K562 (cell line): ENCODE measurements at regions not wholly inside any gene's neighbourhood (a gene's known extent, or its start where the extent isn't known, plus 50 kb on each side); places are given as distances from the start of the nearest gene placed in this dataset.

Experiments
- ATAC-seq: fragments of 200-7000 bp; cut with Tn5 transposase; 3 replicates; pipeline ENCODE4 v1.9.1; 2020; ENCODE audit warnings: moderate library complexity
- BruUV-seq: library from RNA; stranded (reverse); fragments of 400-500 nt; replicated peaks from 2 replicates; lab custom pipeline; 2021; lab: Mats Ljungman, UMichigan
- CTCF ChIA-PET: fragments of 300-600 bp; formaldehyde crosslinking; extraction: SDS; loops from one replicate; lab custom pipeline; 2021; ENCODE audit warnings: low intra/inter-chr PET ratio; lab: Yijun Ruan, JAX
- POLR2A ChIA-PET: fragments of 300-600, 350-650 bp; sonication (Branson Sonifier 250); formaldehyde crosslinking; extraction: SDS; loops from one replicate; lab custom pipeline; 2021; ENCODE audit warnings: antibody characterized with exemption, inconsistent platforms; lab: Yijun Ruan, JAX
- DNase-seq, 4 experiments: peaks; one replicate each; pipeline versions ENCODE4 v3.0.0 to v3.0.0-alpha.2; 2011 to 2018; ENCODE audit warnings: low spot score in 3 of 4, mixed read lengths in 3 of 4; ENCODE audit errors: extremely low read depth in 1 of 4
- FAIRE-seq: peaks from 2 replicates; lab custom pipeline; 2011; peaks lifted over from hg19 to GRCh38; lab: Jason Lieb, UNC
- H2AFZ ChIP-seq: 2 replicates; pipeline ENCODE4 v1.6.0; 2011; ENCODE audit warnings: low read depth, low read length, control low read depth, inconsistent platforms
- H3K27ac ChIP-seq: fragments of 200-600 bp; 3 replicates; pipeline ENCODE4 v1.8.0; 2011; ENCODE audit warnings: low read depth, mild to moderate bottlenecking, control low read depth, inconsistent platforms, low read length, moderate library complexity, mixed read lengths; ENCODE audit errors: extremely low read depth
- H3K27me3 ChIP-seq, 2 experiments: fragments of 300-600 bp in 1 of 2; 2 replicates in 1 of 2; 3 replicates in 1 of 2; pipeline versions ENCODE4 v1.6.0 to v1.8.0; 2011; ENCODE audit warnings: inconsistent platforms in 2 of 2, low read length in 2 of 2, mild to moderate bottlenecking in 1 of 2, mixed read lengths in 1 of 2, moderate library complexity in 1 of 2; ENCODE audit not compliant: control insufficient read depth in 2 of 2, insufficient read depth in 2 of 2
- H3K36me3 ChIP-seq: fragments of 300-600 bp; 3 replicates; pipeline ENCODE4 v1.8.0; 2011; ENCODE audit warnings: mild to moderate bottlenecking, low read length, inconsistent platforms; ENCODE audit not compliant: control insufficient read depth, insufficient read depth
- H3K4me1 ChIP-seq, 2 experiments: fragments of 200-600 bp in 1 of 2; replicated peaks in 1 of 2; 2 replicates in 1 of 2; 3 replicates in 1 of 2; pipeline versions ENCODE4 v1.5.1 to v1.8.0; 2011; ENCODE audit warnings: inconsistent platforms in 2 of 2, low read length in 2 of 2, mild to moderate bottlenecking in 1 of 2, mixed read lengths in 1 of 2, moderate library complexity in 1 of 2; ENCODE audit not compliant: control insufficient read depth in 2 of 2, insufficient read depth in 2 of 2
- H3K4me2 ChIP-seq: 2 replicates; pipeline ENCODE4 v1.6.1; 2011; ENCODE audit warnings: low read length, control low read depth, inconsistent platforms, mixed read lengths; ENCODE audit not compliant: insufficient read depth
- H3K4me3 ChIP-seq: fragments of 200-600 bp; sonication (generic), shearing (Covaris generic); 2 replicates; pipeline ENCODE4 v1.5.1; 2016; ENCODE audit warnings: control low read depth, inconsistent platforms
- H3K79me2 ChIP-seq: fragments of 200-600 bp; 3 replicates; pipeline ENCODE4 v1.8.0; 2011; ENCODE audit warnings: low read length, inconsistent platforms; ENCODE audit not compliant: control insufficient read depth, insufficient read depth
- H3K9ac ChIP-seq, 2 experiments: 2 replicates each; pipeline versions ENCODE4 v1.6.0 to v1.6.1; 2011; ENCODE audit warnings: low read depth in 2 of 2, low read length in 2 of 2, control low read depth in 1 of 2, inconsistent platforms in 1 of 2, mild to moderate bottlenecking in 1 of 2, mixed read lengths in 1 of 2; ENCODE audit not compliant: insufficient read depth in 1 of 2
- H3K9me1 ChIP-seq: one replicate; pipeline ENCODE4 v1.6.0; 2011; ENCODE audit warnings: inconsistent platforms, mild to moderate bottlenecking, low read length, moderate library complexity; ENCODE audit not compliant: control insufficient read depth, insufficient read depth
- H3K9me3 ChIP-seq: replicated peaks from 2 replicates; pipeline ENCODE4 v1.5.1; 2011; ENCODE audit warnings: low read depth, low read length, inconsistent platforms; ENCODE audit not compliant: control insufficient read depth, insufficient read depth
- H4K20me1 ChIP-seq: replicated peaks from 2 replicates; pipeline ENCODE4 v1.6.1; 2011; ENCODE audit warnings: low read length, inconsistent platforms, mixed read lengths; ENCODE audit not compliant: control insufficient read depth, insufficient read depth
- POLR3G ChIP-seq: IDR thresholded peaks from 2 replicates; pipeline ENCODE4 v1.6.1; 2011; ENCODE audit not compliant: insufficient read length, insufficient replicate concordance; ENCODE audit errors: extremely low read depth
- ZBTB1 ChIP-seq: sonication (generic); formaldehyde crosslinking; IDR thresholded peaks from 2 replicates; pipeline ENCODE4 v1.8.1; 2023; ENCODE audit warnings: missing genetic modification reagents, low read depth, mild to moderate bottlenecking, borderline replicate concordance
- ZNF830 ChIP-seq: fragments of 250-450 bp; sonication (Bioruptor Pico); IDR thresholded peaks from 2 replicates; pipeline ENCODE4 v1.5.0; 2021; ENCODE audit warnings: mild to moderate bottlenecking
- WGBS: fragments of 100-300 bp; shearing (Covaris generic); methylation state at CpG from one replicate; pipeline ENCODE4 v1.1.6; 2016; ENCODE audit warnings: low coverage, mixed read lengths; ENCODE audit not compliant: insufficient coverage; ENCODE audit errors: missing lambda C conversion rate; 5-methylcytosine and 5-hydroxymethylcytosine counted together
- in situ Hi-C: fragments of 300-500 bp; cut with MboI; formaldehyde crosslinking; loops from 4 replicates; pipeline ENCODE4 v1.15.0; 2018; ENCODE audit warnings: inconsistent platforms, mixed read lengths
- intact Hi-C: fragments of 100-400 bp; cut with micrococcal nuclease; formaldehyde crosslinking; loops from 2 replicates; pipeline ENCODE4 v1.14.2; 2022
- TF ChIP-seq, protein P1 (sequence below): fragments of 450-650 bp; IDR thresholded peaks from 2 replicates; pipeline ENCODE4 v1.7.1; 2018; ENCODE audit warnings: mild to moderate bottlenecking, low read depth; ENCODE audit not compliant: partially characterized antibody

DNA sequence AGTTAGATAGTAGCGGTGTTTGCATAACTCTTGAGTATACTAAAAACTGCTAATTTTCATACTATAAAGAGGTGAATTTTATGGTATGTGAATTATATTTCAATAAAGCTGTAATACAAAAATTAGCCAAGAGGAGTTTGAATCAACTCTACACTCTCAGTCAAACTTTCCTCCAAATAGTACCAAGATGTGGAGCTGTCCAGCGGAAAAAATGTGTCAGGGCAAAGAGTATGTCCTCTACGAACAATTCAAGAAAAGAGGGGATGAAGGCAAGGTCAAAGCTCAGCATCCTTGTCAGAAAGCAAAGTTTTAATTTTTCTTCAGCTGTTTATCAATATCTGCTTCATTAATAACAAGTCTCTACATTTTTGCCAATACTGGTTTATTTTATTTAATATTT is 51.8 kb upstream of the CDC14C start:
- POLR2A ChIA-PET: no interaction called here
- TF ChIP-seq POLR3G (no peak), ZNF830 (CRISPR knock-in tag) (no peak), ZBTB1 (CRISPR knock-in tag) (no peak)
- TF ChIP-seq, protein P1, sequence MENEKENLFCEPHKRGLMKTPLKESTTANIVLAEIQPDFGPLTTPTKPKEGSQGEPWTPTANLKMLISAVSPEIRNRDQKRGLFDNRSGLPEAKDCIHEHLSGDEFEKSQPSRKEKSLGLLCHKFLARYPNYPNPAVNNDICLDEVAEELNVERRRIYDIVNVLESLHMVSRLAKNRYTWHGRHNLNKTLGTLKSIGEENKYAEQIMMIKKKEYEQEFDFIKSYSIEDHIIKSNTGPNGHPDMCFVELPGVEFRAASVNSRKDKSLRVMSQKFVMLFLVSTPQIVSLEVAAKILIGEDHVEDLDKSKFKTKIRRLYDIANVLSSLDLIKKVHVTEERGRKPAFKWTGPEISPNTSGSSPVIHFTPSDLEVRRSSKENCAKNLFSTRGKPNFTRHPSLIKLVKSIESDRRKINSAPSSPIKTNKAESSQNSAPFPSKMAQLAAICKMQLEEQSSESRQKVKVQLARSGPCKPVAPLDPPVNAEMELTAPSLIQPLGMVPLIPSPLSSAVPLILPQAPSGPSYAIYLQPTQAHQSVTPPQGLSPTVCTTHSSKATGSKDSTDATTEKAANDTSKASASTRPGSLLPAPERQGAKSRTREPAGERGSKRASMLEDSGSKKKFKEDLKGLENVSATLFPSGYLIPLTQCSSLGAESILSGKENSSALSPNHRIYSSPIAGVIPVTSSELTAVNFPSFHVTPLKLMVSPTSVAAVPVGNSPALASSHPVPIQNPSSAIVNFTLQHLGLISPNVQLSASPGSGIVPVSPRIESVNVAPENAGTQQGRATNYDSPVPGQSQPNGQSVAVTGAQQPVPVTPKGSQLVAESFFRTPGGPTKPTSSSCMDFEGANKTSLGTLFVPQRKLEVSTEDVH: no peak
- no TSS peak for BruUV-seq
- Histone ChIP-seq H3K27me3 (no peaks in the 10 kb centered on the region), H3K9me1 (no peaks in the 10 kb centered on the region), H3K9me3 (no peaks in the 10 kb centered on the region; the same call in 1 of the 2 replicates), H4K20me1 (no peaks in the 10 kb centered on the region), H3K9ac (no peak overlapping the region), H3K27ac (no peak overlapping the region), H3K79me2 (no peaks in the 10 kb centered on the region), H3K36me3 (no peaks in the 10 kb centered on the region), H3K4me3 (no peak overlapping the region), H3K4me1 (no peaks in the 10 kb centered on the region), H2AFZ (no peak overlapping the region), H3K4me2 (no peak overlapping the region)
- in situ Hi-C loops (no loop called here), intact Hi-C loops (no loop called here)
- WGBS: 0% methylated on average over 3 of the region's 3 CpGs
- DNase-seq: no peak
- no peak for ATAC-seq
- FAIRE-seq: no peak
- CTCF ChIA-PET: no interaction called here
